NCI-H510A (cell line): ENCODE measurements at regions not wholly inside any gene's neighbourhood (a gene's known extent, or its start where the extent isn't known, plus 50 kb on each side); places are given as distances from the start of the nearest gene placed in this dataset.
"Not testable (repeated sequence)": the region's sequence is repeated elsewhere in the genome, so short reads cannot be mapped to it uniquely, and the experiment has no call there.

Experiments
- DNase-seq: peaks from one replicate; lab custom pipeline; 2025; lab: John Stamatoyannopoulos, UW

DNA sequence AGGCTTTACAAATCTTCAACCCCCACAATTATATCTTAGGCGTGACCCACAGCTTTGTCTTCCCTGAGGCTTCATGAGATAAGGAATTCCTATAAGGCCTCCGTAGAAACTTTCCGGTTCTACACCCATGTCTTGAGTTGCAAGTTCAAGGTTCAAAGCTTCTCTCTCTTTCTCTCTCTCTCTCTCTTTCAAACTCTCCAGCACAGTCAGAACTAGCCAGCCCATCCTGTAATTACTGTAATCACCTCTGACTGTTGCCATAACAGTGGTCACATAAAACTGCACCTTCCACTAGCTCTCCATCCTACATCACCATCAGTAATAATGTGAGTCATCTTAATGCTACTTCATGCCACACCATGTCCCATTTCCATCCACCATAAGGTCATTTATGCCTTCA is 90.0 kb upstream of the NFASC start:
- DNase-seq, result no peak

DNA sequence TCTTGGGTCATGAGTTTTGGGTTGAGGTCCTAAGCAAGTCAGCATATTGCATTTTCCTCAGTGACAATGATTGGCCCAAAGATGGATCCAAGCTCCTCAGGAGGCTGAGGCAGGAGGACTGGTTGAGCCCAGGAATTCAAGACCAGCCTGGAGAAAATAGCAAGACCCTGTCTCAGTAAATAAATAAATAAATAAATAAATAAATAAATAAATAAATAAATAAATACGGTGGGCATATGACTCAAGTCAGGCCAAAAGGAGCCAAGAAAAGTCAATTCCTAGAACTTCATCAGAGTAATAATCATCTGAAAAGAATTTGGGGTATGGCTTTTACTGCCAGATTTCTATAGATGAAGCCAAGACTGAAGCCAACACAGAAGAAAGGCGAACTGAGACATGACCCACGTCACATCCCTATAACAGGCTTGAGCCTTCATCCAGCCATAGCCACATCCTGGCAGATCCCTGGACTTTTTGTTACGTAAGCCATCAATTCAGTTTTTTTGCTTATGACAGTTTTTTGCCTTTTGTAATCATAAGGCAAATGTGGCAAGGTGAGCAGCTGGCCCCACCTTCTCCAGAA is 88.5 kb upstream of the NFASC start:
- DNase-seq, result no peak

DNA sequence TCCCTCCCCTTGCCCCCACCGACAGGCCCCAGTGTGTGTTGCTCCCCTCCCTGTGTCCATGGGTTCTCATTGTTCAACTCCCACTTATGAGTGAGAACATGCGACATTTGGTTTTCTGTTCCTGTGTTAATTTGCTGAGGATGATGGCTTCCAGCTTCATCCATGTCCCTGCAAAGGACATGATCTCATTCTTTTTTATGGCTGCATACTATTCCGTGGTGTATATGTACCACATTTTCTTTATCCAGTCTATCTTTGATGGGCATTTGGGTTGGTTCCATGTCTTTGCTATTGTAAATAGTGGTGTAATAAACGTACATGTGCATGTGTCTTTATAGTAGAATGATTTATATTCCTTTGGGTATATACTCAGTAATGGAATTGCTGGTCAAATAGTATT is 85.6 kb upstream of the NFASC start:
- not testable (repeated sequence) for DNase-seq

- DNase-seq, result no peak
Measured at GRCh38 chr1:204788470-204788869, 82.2 kb upstream of the NFASC start.

DNA sequence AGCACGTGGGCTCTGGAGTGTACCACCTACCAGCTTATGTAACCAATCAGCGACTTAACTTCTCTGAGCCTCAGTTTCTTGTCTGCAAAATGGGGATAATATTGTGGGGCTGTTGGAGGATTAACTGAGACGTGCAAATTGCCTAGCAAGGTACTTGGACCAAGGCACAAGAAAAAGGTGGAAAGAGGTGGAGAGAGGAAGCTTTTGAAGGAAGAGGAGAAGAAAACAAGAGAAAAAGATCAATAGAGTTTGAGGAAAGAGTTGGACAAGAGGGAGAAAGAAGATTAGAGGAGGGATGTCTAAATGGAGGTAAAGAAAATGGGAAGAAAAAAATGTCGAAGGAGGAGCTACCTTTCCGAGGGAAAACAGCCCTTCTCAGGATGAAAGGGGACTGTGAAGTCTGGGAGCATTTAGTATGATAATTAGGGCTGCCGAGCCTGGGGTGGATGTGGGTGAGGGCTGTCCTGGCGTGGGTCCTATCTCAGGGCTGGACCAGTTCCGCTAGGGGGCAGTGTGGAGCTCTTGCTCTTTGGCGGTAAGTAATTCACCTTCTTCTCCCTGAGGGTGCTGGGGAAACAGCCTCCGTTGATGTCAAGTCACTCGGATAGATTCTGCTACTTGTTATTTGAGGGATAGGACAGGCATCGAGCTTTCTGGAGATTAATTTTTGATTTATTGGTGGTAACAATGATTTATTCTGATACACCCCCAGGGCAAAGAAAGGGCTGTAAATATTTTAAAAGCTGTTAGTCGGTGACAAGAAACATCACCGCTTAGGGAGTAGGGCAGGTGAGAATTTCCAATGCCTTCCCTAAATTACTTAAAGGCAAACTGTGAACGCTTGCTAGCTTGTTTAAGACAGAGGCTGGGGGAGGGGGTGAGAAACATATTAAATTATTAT is 79.0 kb upstream of the NFASC start:
- peak; percentile 13 for DNase-seq

GRCh38 chr1:204792354-204792692 is 78.3 kb upstream of the NFASC start:
- DNase-seq, result no peak

GRCh38 chr1:204793259-204793914 is 77.3 kb upstream of the NFASC start:
- DNase-seq, result no peak

DNA sequence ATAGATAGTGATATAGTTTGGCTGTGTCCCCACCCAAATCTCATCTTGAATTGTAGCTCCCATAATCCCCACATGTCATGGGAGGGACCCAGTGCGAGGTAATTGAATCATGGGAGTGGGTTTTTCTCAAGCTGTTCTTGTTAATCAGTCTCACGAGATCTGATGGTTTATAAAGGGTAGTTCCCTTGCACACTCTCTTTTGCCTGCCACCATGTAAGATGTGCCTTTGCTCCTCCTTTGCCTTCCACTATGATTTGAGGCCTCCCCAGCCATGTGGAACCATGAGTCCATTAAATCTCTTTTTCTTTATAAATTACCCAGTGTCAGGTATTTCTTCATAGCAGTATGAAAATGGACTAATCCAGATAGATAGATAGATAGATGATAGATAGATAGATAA is 73.8 kb upstream of the NFASC start:
- DNase-seq, result not testable (repeated sequence)

DNA sequence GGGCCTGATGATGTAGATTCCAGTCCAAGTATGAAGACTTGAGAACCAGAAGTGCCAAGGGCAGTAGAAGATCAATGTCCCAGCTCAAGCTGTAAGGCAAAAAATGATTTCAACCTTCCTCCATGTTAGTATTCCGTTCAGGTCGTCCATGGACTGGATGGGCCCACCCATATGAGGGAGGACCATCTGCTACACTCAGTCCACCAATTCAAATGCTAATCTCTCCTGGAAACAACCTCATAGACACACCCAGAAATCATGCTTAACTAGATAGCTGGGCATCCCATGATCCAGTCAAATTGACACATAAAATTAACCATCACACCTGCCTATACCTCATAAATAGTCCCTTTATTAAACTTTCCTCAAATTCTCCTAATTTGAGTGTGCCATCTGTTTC is 73.3 kb upstream of the NFASC start:
- DNase-seq, result no peak

- no peak for DNase-seq
Measured at GRCh38 chr1:204799630-204800029, 71.0 kb upstream of the NFASC start.

DNA sequence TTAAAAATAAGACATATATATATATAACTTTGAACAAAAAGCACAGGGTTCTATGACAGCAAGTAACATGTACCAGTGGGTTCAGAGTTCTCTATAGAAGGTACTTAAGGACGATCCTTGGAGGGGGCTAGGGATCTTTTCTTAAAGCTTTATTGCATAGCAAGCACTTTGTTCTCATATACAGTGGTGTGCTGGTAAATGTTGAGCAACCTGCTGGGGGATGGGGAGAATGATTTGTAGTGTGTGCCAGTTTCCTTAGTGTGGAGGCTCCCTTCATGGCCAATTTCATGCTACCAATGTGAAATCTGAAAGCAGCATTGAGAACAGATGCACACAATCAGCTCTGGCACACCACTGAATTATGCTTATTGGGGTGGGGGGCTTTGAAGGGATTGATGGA is 69.5 kb upstream of the NFASC start:
- DNase-seq, result no peak

DNA sequence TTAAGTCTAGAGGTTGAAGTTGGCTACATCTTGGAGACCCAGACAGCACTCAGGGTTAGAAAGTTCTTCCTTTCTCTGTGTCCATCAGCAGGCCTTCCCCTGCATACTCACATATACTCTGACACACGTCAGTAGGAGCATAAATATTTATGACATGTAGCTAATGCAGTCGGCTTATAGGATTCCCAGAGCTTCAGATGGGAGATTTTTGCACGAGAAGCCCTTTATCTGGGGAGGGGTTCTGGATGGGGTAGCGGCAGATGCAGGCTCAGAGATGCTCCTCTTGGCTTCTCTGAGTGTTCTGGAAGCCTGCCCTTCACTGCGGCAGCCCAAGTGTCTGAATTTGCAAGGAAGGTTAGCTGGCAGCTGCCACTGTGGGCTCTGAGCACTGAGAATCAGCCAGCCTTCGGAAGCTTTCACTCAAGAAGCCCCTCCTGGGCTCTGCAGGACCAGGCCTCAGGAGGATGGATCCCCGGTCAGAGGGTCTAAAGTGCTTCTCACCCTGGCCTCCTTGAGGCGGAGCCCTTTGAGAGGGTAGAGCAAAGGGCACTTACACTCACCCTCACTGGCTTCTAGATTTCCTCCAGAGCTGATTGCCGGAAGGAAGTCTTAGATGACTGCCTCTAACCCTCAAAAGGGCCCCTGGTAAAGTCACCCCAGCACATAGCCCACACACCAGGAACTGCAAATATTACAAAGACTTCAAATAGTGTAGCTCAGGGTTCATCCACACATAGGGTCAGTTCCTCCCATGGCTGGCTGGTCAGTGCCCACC is 68.1 kb upstream of the NFASC start:
- no peak for DNase-seq

DNA sequence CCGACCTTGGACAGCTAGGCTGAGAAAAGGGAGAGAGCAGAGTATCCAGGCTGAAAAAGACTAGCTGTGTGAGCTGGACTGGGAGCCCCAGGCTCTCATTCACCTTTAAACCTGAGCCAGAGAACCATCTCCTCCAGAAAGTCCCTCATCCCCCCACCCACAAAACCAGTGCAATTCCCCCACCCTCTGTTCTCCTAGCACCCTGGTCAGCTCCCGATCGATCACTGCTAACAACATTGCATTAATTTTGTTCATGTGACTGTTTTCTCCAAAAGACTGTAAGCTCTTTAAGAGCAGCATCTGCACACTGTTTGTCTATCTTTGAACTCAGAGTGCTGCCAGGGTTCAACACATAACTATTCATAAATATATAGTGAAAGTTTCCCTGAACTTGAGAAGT is 67.1 kb upstream of the NFASC start:
- no peak for DNase-seq

DNA sequence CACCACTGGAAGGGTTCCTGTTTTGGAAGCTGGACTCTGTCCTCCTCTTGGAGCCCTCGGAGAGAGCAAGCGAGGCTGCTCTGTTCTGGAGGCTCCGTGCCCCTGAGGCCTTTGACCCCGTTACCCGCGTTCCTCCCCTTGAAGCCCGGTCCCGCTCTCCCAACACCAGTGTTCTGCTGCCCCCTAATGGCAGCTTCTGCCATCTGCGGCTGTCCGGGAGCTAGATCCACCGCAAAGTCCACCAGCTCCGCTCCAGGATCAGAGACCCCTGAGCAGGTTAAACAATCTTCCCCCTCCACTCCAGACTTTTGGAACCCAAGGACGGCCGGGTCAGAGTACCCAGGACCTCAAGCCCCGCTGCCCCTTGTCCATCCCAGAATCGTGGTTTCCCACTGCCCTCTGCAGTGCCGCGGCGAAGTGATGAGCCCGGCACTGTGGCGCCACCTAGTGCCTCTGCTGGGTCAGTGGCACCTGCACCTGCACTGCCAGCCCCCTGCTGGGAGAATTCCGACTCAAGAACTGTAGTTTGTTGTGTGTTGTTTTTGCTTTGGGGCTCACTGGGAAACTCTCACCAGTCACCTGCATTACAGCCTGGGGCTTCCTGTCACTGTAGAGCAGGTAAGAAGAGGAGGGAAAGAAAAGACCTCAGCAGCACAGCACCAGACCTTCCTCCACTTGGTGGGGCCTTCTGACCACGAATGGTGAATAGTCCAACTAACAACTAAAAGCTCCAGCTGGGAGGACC is 63.5 kb upstream of the NFASC start:
- peak; percentile 73 for DNase-seq

- DNase-seq, result no peak
Measured at GRCh38 chr1:204809488-204809887, 61.2 kb upstream of the NFASC start.

GRCh38 chr1:204812842-204813241 is 57.8 kb upstream of the NFASC start:
- DNase-seq, result no peak

- no peak for DNase-seq
Measured at GRCh38 chr1:204813522-204813921, 57.1 kb upstream of the NFASC start.

DNA sequence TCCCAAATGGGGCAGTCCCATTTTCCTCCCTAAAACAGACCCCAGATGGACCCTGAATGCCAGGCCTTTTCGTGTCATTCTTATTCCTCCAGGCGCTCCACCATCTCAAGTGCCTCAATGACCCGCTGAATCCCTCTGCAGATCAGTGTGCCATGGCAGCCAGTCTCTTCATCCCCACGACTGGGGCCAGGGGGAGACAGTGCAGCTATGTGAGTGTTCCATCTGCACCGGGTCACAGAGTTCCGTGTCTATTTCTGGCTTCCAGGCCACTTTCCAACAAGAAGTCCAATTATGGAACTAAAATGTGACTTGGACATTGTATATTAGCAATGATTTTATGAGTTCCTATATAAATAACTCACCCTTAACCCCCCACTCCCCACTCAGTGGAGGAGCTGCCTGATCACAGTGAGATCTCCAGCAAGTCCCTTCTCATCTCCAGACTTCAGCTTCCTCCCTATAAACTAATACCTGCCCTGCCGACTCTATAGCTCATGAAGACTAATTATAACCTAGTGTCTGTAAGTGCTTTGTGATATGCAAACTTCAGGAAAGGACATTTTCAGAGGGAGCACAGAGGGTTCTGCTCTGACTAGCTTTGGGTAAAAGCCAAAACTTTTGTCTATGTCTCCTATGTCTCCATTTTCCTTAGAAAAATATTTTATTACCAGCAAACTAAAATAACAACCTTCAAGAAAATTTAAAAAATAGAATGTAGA is 56.3 kb upstream of the NFASC start:
- DNase-seq, result no peak

DNA sequence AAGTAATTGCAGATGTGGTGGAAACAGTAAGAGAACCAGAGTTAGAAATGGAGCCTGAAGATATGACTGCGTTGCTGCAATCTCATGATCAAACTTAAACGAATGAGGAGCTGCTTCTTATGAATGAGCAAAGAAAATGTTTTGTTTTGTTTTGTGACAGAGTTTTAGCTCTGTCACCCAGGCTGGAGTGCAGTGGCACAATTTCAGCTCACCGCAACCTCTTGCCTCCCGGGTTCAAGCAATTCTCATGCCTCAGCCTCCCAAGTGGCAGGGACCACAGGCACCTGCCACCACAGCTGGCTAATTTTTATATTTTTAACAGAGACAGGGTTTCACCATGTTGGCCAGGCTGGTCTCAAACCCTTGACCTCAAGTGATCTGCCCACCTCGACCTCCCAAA is 53.3 kb upstream of the NFASC start:
- DNase-seq, result no peak

- DNase-seq, result no peak
Measured at GRCh38 chr1:204818998-204819397, 51.7 kb upstream of the NFASC start.

GRCh38 chr1:204819495-204819894 is 51.2 kb upstream of the NFASC start:
- no peak for DNase-seq
